Spleen (tissue), 11 donors: ENCODE measurements at regions not wholly inside any gene's neighbourhood (a gene's known extent, or its start where the extent isn't known, plus 50 kb on each side); places are given as distances from the start of the nearest gene placed in this dataset.

ENCODE experiments used
- DNase-seq: peaks from one replicate; pipeline ENCODE4 v3.0.0-alpha.2; 2020
- H3K27ac ChIP-seq, 8 donors: fragments of 200-600 bp; sonication (generic) in 7 of 8; 1 replicate in 4 of 8; 2 replicates in 4 of 8; pipeline versions ENCODE4 v1.5.0 to v1.8.0; 2016 to 2021; ENCODE audit warnings: inconsistent platforms in 4 of 8, mild to moderate bottlenecking in 4 of 8, moderate library complexity in 1 of 8
- H3K27me3 ChIP-seq, 7 donors: fragments of 200-600 bp; sonication (generic) in 6 of 7; replicated peaks in 1 of 7; 1 replicate in 4 of 7; 2 replicates in 3 of 7; pipeline versions ENCODE4 v1.5.0 to v1.8.0; 2016 to 2021; ENCODE audit warnings: inconsistent platforms in 3 of 7, mild to moderate bottlenecking in 1 of 7
- H3K36me3 ChIP-seq, 6 donors: fragments of 200-600 bp; sonication (generic) in 5 of 6; 1 replicate in 4 of 6; 2 replicates in 2 of 6; pipeline versions ENCODE4 v1.5.0 to v1.8.0; 2016 to 2021; ENCODE audit warnings: inconsistent platforms in 2 of 6
- H3K4me1 ChIP-seq, 6 donors: fragments of 200-600 bp; sonication (generic) in 5 of 6; 1 replicate in 3 of 6; 2 replicates in 3 of 6; pipeline versions ENCODE4 v1.5.0 to v1.8.0; 2016 to 2021; ENCODE audit warnings: inconsistent platforms in 3 of 6
- H3K4me3 ChIP-seq, 8 donors: fragments of 200-600 bp; sonication (generic) in 7 of 8; 1 replicate in 4 of 8; 2 replicates in 4 of 8; pipeline versions ENCODE4 v1.5.0 to v1.8.0; 2016 to 2021; ENCODE audit warnings: inconsistent platforms in 4 of 8, mild to moderate bottlenecking in 4 of 8, moderate library complexity in 2 of 8
- H3K9me3 ChIP-seq, 8 donors: fragments of 200-600 bp; sonication (generic) in 7 of 8; 1 replicate in 4 of 8; 2 replicates in 4 of 8; pipeline versions ENCODE4 v1.5.0 to v1.8.0; 2016 to 2021; ENCODE audit warnings: inconsistent platforms in 4 of 8
- POLR2A ChIP-seq, 3 donors: fragments of 450-650 bp; IDR thresholded peaks; one replicate each; pipeline ENCODE4 v1.5.1; 2017; ENCODE audit warnings: antibody characterized with exemption in 3 of 3, mild to moderate bottlenecking in 1 of 3
- POLR2AphosphoS5 ChIP-seq, 3 donors: sonication (generic); formaldehyde crosslinking; IDR thresholded peaks; one replicate each; pipeline ENCODE4 v1.5.1; 2017; ENCODE audit warnings: antibody characterized with exemption in 3 of 3
- WGBS, 5 donors: extraction: QIAGEN DNeasy Blood & Tissue Kit in 3 of 5; methylation state at CpG; one replicate each; pipeline versions ENCODE4 v1.1.5 to v1.1.7; 2013 to 2018; 5-methylcytosine and 5-hydroxymethylcytosine counted together
- intact Hi-C: fragments of 100-400 bp; cut with DNase I; formaldehyde crosslinking; loops from one replicate; pipeline ENCODE4 v1.15.0; 2023; ENCODE audit warnings: low total_unique reads
- TF ChIP-seq, protein P1 (sequence below), 11 experiments: fragments of 200-600 bp in 7 of 11; fragments of 450-650 bp in 4 of 11; sonication (generic) in 4 of 11; IDR thresholded peaks in 8 of 11; conservative IDR thresholded peaks in 3 of 11; 1 replicate in 7 of 11; 2 replicates in 4 of 11; pipeline versions ENCODE4 v1.4.0 to v1.8.0; 2016 to 2021; ENCODE audit warnings: antibody characterized with exemption in 11 of 11, inconsistent platforms in 4 of 11, mild to moderate bottlenecking in 1 of 11
- donor health status: healthy with polysubstance abuse.
- donor health status: DM: no; HTN: no; CAD: no; lungs with moderate emphysema.
- donor health status: DM: no; HTN: no; CAD: no.
- donor health status: Bipolar disorder and iron deficiency.
- donor health status: healthy.
- donor health status: DM: no; HTN: no; CAD: no.
- donor health status: DM: yes; HTN: yes; CAD: no.

- H3K27me3 ChIP-seq: no peaks in the 10 kb centered on the region
- TF ChIP-seq POLR2AphosphoS5 (IDR thresholded peaks at IDR 0.05) (no peak), POLR2A (IDR thresholded peaks at IDR 0.05) (no peak)
- TF ChIP-seq, protein P1, sequence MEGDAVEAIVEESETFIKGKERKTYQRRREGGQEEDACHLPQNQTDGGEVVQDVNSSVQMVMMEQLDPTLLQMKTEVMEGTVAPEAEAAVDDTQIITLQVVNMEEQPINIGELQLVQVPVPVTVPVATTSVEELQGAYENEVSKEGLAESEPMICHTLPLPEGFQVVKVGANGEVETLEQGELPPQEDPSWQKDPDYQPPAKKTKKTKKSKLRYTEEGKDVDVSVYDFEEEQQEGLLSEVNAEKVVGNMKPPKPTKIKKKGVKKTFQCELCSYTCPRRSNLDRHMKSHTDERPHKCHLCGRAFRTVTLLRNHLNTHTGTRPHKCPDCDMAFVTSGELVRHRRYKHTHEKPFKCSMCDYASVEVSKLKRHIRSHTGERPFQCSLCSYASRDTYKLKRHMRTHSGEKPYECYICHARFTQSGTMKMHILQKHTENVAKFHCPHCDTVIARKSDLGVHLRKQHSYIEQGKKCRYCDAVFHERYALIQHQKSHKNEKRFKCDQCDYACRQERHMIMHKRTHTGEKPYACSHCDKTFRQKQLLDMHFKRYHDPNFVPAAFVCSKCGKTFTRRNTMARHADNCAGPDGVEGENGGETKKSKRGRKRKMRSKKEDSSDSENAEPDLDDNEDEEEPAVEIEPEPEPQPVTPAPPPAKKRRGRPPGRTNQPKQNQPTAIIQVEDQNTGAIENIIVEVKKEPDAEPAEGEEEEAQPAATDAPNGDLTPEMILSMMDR (IDR thresholded peaks at IDR 0.05 in 8 of 11, conservative IDR thresholded peaks at IDR 0.05 in 3 of 11): no peak
- H3K36me3 ChIP-seq: no peaks in the 10 kb centered on the region
- intact Hi-C loops: no loop called here
- H3K4me1 ChIP-seq: no peaks in the 10 kb centered on the region
- H3K9me3 ChIP-seq: peaks cover 0 to 8% (median 0%) of the 10 kb centered on the region in 8 donors
- no peak overlapping the region for H3K27ac ChIP-seq
- 92 to 99% (median 96%) methylated on average over 3 of the region's 3 CpGs for WGBS, 5 donors
- no peak for DNase-seq
- H3K4me3 ChIP-seq: no peak overlapping the region
Measured at GRCh38 chr5:67673180-67673579, 476.6 kb upstream of the CD180 start.

GRCh38 chr5:67672636-67673035 lies 476.0 kb upstream of the CD180 start:
- DNase-seq: no peak
- TF ChIP-seq POLR2AphosphoS5 (IDR thresholded peaks at IDR 0.05) (no peak), POLR2A (IDR thresholded peaks at IDR 0.05) (no peak)
- TF ChIP-seq, protein P1 (IDR thresholded peaks at IDR 0.05 in 8 of 11, conservative IDR thresholded peaks at IDR 0.05 in 3 of 11): no peak
- no peaks in the 10 kb centered on the region for H3K4me1 ChIP-seq
- H3K9me3 ChIP-seq: peaks cover 0 to 14% (median 0%) of the 10 kb centered on the region in 8 donors
- intact Hi-C loops: no loop called here
- no peaks in the 10 kb centered on the region for H3K27me3 ChIP-seq
- H3K27ac ChIP-seq: no peak overlapping the region
- 65 to 88% (median 69%) methylated on average over 1 of the region's 1 CpG for WGBS, 5 donors
- H3K36me3 ChIP-seq: no peaks in the 10 kb centered on the region
- no peak overlapping the region for H3K4me3 ChIP-seq

GRCh38 chr5:67669916-67670315 lies 473.3 kb upstream of the CD180 start:
- no peak overlapping the region for H3K4me3 ChIP-seq
- intact Hi-C loops: no loop called here
- no peak for DNase-seq
- peaks cover 0 to 34% (median 18%) of the 10 kb centered on the region in 8 donors for H3K9me3 ChIP-seq
- H3K36me3 ChIP-seq: no peaks in the 10 kb centered on the region
- H3K27me3 ChIP-seq: no peaks in the 10 kb centered on the region
- H3K27ac ChIP-seq: no peak overlapping the region
- H3K4me1 ChIP-seq: no peaks in the 10 kb centered on the region
- 66 to 97% (median 88%) methylated on average over 2 of the region's 2 CpGs for WGBS, 5 donors
- no peak for TF ChIP-seq POLR2AphosphoS5 (IDR thresholded peaks at IDR 0.05)
- TF ChIP-seq, protein P1 (IDR thresholded peaks at IDR 0.05 in 8 of 11, conservative IDR thresholded peaks at IDR 0.05 in 3 of 11): no peak
- no peak for TF ChIP-seq POLR2A (IDR thresholded peaks at IDR 0.05)

GRCh38 chr5:67660149-67660548 lies 463.6 kb upstream of the CD180 start:
- Histone ChIP-seq H3K4me1 (no peaks in the 10 kb centered on the region), H3K36me3 (no peaks in the 10 kb centered on the region), H3K27me3 (no peaks in the 10 kb centered on the region), H3K4me3 (no peak overlapping the region), H3K9me3 (peaks cover 0 to 11% (median 0%) of the 10 kb centered on the region in 8 donors), H3K27ac (no peak overlapping the region)
- WGBS, 5 donors: 78 to 93% (median 89%) methylated on average over 3 of the region's 3 CpGs
- DNase-seq: no peak
- intact Hi-C loops: no loop called here
- TF ChIP-seq, protein P1 (IDR thresholded peaks at IDR 0.05 in 8 of 11, conservative IDR thresholded peaks at IDR 0.05 in 3 of 11): no peak
- TF ChIP-seq POLR2A (IDR thresholded peaks at IDR 0.05) (no peak), POLR2AphosphoS5 (IDR thresholded peaks at IDR 0.05) (no peak)
